HEK293 (cell line): ENCODE measurements at regions not wholly inside any gene's neighbourhood (a gene's known extent, or its start where the extent isn't known, plus 50 kb on each side); places are given as distances from the start of the nearest gene placed in this dataset.

Experiments
- CTCF ChIP-seq: fragments of 450-650 bp; formaldehyde crosslinking; IDR thresholded peaks from 2 replicates; pipeline ENCODE4 v1.5.1; 2016; ENCODE audit warnings: missing biosample characterization, missing genetic modification characterization
- REPIN1 ChIP-seq: fragments of 450-650 bp; formaldehyde crosslinking; IDR thresholded peaks from 2 replicates; pipeline ENCODE4 v1.5.1; 2017; ENCODE audit warnings: missing biosample characterization, missing genetic modification characterization, low read depth
- YY1 ChIP-seq: fragments of 450-650 bp; formaldehyde crosslinking; IDR thresholded peaks from 2 replicates; pipeline ENCODE4 v1.5.1; 2018; ENCODE audit warnings: missing biosample characterization, missing genetic modification characterization
- ZBTB7A ChIP-seq: fragments of 450-650 bp; formaldehyde crosslinking; IDR thresholded peaks from 2 replicates; pipeline ENCODE4 v1.5.1; 2016; ENCODE audit warnings: low read depth, missing biosample characterization, missing genetic modification characterization
- ZNF645 ChIP-seq: fragments of 450-650 bp; formaldehyde crosslinking; IDR thresholded peaks from 2 replicates; pipeline ENCODE4; 2016; ENCODE audit warnings: missing biosample characterization, missing genetic modification characterization

- TF ChIP-seq CTCF (tag by site-specific recombination) (no peak), ZBTB7A (tag by site-specific recombination) (no peak), ZNF645 (tag by site-specific recombination) (no peak), YY1 (no peak), REPIN1 (tag by site-specific recombination) (no peak)
Observed at GRCh38 chr15:46301291-46301690, 666.5 kb downstream of the SQOR start.
